NB4 (cell line): ENCODE measurements at regions not wholly inside any gene's neighbourhood (a gene's known extent, or its start where the extent isn't known, plus 50 kb on each side); places are given as distances from the start of the nearest gene placed in this dataset.

Experiments
- MAX ChIP-seq: IDR thresholded peaks from 2 replicates; pipeline ENCODE4 v1.6.1; 2011; ENCODE audit warnings: low read depth, low read length
- POLR2A ChIP-seq: IDR thresholded peaks from 2 replicates; pipeline ENCODE4 v1.6.1; 2011; ENCODE audit warnings: mild to moderate bottlenecking; ENCODE audit not compliant: insufficient read length; ENCODE audit errors: extremely low read depth
- TF ChIP-seq, protein P1 (sequence below): IDR thresholded peaks from one replicate; pipeline ENCODE4 v1.5.1; 2012; ENCODE audit warnings: low read depth, low read length

- TF ChIP-seq POLR2A (no peak), MAX (no peak)
- TF ChIP-seq, protein P1, sequence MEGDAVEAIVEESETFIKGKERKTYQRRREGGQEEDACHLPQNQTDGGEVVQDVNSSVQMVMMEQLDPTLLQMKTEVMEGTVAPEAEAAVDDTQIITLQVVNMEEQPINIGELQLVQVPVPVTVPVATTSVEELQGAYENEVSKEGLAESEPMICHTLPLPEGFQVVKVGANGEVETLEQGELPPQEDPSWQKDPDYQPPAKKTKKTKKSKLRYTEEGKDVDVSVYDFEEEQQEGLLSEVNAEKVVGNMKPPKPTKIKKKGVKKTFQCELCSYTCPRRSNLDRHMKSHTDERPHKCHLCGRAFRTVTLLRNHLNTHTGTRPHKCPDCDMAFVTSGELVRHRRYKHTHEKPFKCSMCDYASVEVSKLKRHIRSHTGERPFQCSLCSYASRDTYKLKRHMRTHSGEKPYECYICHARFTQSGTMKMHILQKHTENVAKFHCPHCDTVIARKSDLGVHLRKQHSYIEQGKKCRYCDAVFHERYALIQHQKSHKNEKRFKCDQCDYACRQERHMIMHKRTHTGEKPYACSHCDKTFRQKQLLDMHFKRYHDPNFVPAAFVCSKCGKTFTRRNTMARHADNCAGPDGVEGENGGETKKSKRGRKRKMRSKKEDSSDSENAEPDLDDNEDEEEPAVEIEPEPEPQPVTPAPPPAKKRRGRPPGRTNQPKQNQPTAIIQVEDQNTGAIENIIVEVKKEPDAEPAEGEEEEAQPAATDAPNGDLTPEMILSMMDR, result no peak
Measured at GRCh38 chr12:4203772-4204376, 69.7 kb upstream of the CCND2 start.
